ENCODE measurements at regions not wholly inside any gene's neighbourhood (a gene's known extent, or its start where the extent isn't known, plus 50 kb on each side); places are given as distances from the start of the nearest gene placed in this dataset.

- TF ChIP-seq POLR2AphosphoS5 (IDR thresholded peaks at IDR 0.05) = no peak
- TF ChIP-seq CTCF (IDR thresholded peaks at IDR 0.05) = no peak
Observed at GRCh38 chr5:68431601-68432337, 216.2 kb downstream of the PIK3R1 start.
